SK-N-SH (cell line): ENCODE measurements at regions not wholly inside any gene's neighbourhood (a gene's known extent, or its start where the extent isn't known, plus 50 kb on each side); places are given as distances from the start of the nearest gene placed in this dataset.

Experiments used
- CTCF ChIP-seq: fragments of 200-600 bp; sonication (generic); IDR thresholded peaks from 2 replicates; pipeline ENCODE4 v1.6.1; 2017; ENCODE audit warnings: antibody characterized with exemption, mild to moderate bottlenecking, moderate library complexity
- EP300 ChIP-seq, 2 experiments: IDR thresholded peaks; 2 replicates each; pipeline versions ENCODE4 v1.4.0 to v1.6.1; 2012; ENCODE audit warnings: borderline replicate concordance in 1 of 2, low read depth in 1 of 2, low read length in 1 of 2
- EZH2phosphoT487 ChIP-seq: fragments of 200-600 bp; sonication (generic); IDR thresholded peaks from 2 replicates; pipeline ENCODE4 v1.6.1; 2017; ENCODE audit warnings: low read depth, mixed run types, mild to moderate bottlenecking, antibody characterized with exemption, moderate library complexity, borderline replicate concordance
- GABPA ChIP-seq: IDR thresholded peaks from 2 replicates; pipeline ENCODE4 v1.4.0; 2012; ENCODE audit warnings: low read depth, mild to moderate bottlenecking
- MEF2A ChIP-seq: IDR thresholded peaks from 2 replicates; pipeline ENCODE4 v1.4.0; 2012; ENCODE audit warnings: low read depth, borderline replicate concordance
- POLR2AphosphoS5 ChIP-seq: IDR thresholded peaks from 2 replicates; pipeline ENCODE4 v1.6.1; 2012; ENCODE audit warnings: low read depth, low read length
- RCOR1 ChIP-seq: fragments of 150-350 bp; IDR thresholded peaks from 2 replicates; pipeline ENCODE4 v1.6.1; 2017; ENCODE audit warnings: antibody characterized with exemption, low read length
- RXRA ChIP-seq: IDR thresholded peaks from 2 replicates; pipeline ENCODE4 v1.4.0; 2012; ENCODE audit warnings: low read depth, mild to moderate bottlenecking, borderline replicate concordance

GRCh38 chr7:119102291-119102690 is 877.8 kb downstream of the ANKRD7 start:
- no peak for TF ChIP-seq EZH2phosphoT487
- TF ChIP-seq GABPA = no peak
- TF ChIP-seq EP300 (IDR thresholded peaks at IDR 0.05; ENCODE audit: borderline replicate concordance in 1 of 2, low read depth in 1 of 2, low read length in 1 of 2) = no peak
- no peak for TF ChIP-seq RXRA
- TF ChIP-seq RCOR1 = no peak
- TF ChIP-seq MEF2A = no peak
- TF ChIP-seq POLR2AphosphoS5 = no peak
- TF ChIP-seq CTCF = no peak
